ENCODE measurements at regions not wholly inside any gene's neighbourhood (a gene's known extent, or its start where the extent isn't known, plus 50 kb on each side); places are given as distances from the start of the nearest gene placed in this dataset.

DNA sequence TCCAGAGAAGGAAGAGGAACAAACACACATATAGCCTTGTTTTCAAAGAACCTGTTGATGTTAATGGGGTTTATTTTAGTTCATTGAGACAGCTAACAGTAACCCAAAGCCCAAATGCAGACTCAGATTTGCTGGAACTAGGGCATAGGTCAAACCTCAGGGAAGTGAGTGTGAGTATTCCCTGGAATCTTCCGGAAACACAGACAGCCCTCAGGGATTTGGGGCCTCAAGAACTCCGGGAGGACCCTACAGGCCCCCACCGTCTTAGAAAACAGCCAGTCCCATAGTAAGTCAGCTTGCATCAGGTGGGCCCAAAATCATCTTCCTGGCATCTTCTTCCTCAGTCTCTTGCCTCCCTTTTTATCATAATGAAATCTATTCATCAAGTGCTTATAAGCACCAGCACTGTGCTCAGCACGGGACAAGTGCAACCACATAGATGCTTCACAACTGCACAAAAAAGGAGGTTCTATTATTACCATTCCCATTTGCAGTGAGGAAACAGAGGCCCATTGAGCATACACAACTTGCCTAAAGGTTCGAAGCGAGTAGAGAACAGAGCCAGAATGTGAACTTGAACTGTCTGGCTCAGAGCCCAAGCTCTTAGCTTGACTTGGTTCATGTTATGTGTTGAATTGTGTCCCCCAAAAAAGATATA, 50.2 kb upstream of the BCL11A start:
- DNase-seq (ENCODE audit: low read depth in 2 of 2, low spot score in 1 of 2), result no peak

- no peak for DNase-seq (ENCODE audit: low read depth in 2 of 2, low spot score in 1 of 2)
Observed at GRCh38 chr2:60604486-60605064, 51.1 kb upstream of the BCL11A start.

- DNase-seq (ENCODE audit: low read depth in 2 of 2, low spot score in 1 of 2), result no peak
Observed at GRCh38 chr2:60605866-60606265, 52.4 kb upstream of the BCL11A start.

DNA sequence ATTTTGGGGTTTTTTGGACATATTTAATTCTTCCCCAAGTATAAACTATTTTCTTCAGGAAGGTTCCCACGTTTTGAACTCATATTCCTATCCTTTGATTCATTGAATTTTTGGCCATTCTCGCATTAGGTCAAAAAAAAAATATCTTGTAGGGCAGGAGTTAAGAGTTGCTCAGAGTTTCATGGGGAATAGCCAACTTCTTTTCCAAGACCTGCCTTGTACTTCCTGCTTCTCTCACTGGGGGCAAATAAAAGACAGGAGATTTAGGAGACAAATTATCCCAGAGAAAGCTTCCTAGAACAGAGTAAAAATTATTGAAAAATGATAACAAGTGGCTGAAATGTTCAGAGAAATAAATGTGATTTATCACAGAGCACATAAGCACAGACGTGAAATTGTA, 55.2 kb upstream of the BCL11A start:
- DNase-seq (ENCODE audit: low read depth in 2 of 2, low spot score in 1 of 2), result no peak

- no peak for DNase-seq (ENCODE audit: low read depth in 2 of 2, low spot score in 1 of 2)
Observed at GRCh38 chr2:60612033-60612432, 58.6 kb upstream of the BCL11A start.

DNA sequence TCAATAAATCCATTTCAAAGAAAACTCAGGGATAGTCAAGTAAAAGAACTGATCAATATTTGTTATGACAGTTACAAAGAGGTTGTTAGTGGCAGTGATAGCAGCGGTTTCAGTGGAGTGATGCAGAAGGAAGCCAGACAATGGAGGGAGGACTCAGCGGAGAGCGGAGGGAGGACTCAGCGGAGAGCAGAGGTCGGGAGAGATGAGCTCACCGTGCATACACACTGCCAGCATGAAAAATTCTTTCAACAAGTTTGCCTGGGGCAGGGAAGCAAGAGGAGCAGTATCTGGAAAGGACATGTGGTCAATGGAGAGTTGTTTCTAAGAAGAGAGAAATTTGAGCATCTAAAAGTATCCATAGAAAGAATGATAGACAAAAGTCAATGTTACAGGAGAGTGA, 60.9 kb upstream of the BCL11A start:
- no peak for DNase-seq (ENCODE audit: low read depth in 2 of 2, low spot score in 1 of 2)

DNA sequence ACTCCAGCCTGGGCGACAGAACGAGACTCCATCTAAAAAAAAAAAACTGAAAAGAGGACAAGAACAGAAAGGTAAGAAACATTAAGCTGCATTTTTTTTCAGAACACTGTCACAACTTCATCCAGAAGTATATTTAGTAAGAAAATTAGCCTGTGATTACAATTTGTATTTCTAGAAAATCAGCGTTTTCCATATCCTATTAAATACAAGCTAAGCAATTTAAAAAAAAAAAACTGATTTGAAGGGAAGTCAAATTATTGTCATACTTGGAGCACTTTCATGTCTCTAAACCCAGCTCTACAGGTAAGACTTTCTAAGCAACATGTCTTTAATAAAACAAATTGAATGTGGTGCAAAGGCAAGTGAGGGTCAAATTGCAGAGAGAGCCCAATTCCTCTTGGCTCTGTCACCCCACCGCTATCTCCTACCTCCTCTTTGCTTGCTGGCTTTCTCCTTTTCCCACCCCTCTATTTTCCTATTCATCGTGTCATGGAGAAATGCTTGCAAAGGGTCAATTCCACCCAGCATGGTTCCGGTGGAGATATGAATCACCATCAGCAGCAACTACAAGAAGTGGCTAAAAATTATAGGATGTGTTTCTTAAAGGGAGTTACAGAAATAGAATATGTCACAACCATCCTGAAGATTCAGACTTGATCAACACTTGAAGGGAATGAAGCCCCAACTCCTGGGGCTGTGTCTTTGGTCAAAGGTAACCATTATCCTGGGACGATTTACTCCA, 68.4 kb upstream of the BCL11A start:
- DNase-seq (ENCODE audit: low read depth in 2 of 2, low spot score in 1 of 2), result no peak

DNA sequence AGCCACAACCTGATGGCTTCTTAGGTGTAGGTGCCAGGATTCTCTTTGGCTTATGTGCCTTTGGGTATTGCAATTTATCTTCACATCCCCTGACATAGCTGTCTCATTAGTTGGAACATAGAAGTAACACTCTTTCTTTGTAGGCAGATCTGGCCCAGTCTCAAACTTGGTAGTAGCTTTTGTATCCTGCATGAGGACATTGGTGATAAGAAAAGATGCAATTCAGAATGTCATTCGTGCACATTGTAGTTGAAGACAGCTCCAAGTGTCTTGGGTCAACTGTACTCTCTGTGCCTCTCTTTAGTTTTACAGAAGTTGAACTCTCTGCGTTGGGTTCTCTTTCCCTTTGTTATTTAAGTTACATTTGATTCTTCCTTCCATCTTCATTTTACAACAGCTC, 69.6 kb upstream of the BCL11A start:
- DNase-seq (ENCODE audit: low read depth in 2 of 2, low spot score in 1 of 2), result no peak

GRCh38 chr2:60627412-60627811, 74.0 kb upstream of the BCL11A start:
- no peak for DNase-seq (ENCODE audit: low read depth in 2 of 2, low spot score in 1 of 2)

GRCh38 chr2:60628026-60628425, 74.6 kb upstream of the BCL11A start:
- DNase-seq (ENCODE audit: low read depth in 2 of 2, low spot score in 1 of 2), result no peak

- DNase-seq (ENCODE audit: low read depth in 2 of 2, low spot score in 1 of 2), result no peak
Observed at GRCh38 chr2:60628615-60629304, 75.3 kb upstream of the BCL11A start.

GRCh38 chr2:60629305-60629662, 75.8 kb upstream of the BCL11A start:
- no peak for DNase-seq (ENCODE audit: low read depth in 2 of 2, low spot score in 1 of 2)

GRCh38 chr2:60629801-60630385, 76.4 kb upstream of the BCL11A start:
- DNase-seq (ENCODE audit: low read depth in 2 of 2, low spot score in 1 of 2), result no peak

DNA sequence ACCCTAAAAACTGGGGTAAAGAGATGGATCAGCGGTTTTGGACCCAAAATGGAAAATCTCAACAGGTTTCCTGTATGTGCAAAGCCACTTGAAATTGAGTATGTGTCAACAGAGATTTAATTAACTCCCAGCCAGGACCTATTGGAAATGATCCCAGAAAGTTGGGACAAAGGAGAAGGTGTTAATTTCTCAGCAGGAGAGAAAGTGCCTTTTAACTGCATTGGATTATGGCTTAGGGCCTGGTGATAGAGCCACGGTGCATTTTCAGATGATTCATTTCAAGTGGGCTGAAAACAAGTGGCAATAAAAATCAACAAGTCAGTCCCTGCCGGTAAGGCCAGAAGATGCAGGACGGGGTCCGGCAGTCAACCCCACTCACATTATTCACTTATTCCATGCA, 80.2 kb upstream of the BCL11A start:
- no peak for DNase-seq (ENCODE audit: low read depth in 2 of 2, low spot score in 1 of 2)

GRCh38 chr2:60634438-60634837, 81.0 kb upstream of the BCL11A start:
- DNase-seq (ENCODE audit: low read depth in 2 of 2, low spot score in 1 of 2), result no peak

GRCh38 chr2:60641811-60642788, 88.6 kb upstream of the BCL11A start:
- peak in 1 of 2 donors; percentile 1 for DNase-seq (ENCODE audit: low read depth in 2 of 2, low spot score in 1 of 2)

- no peak for DNase-seq (ENCODE audit: low read depth in 2 of 2, low spot score in 1 of 2)
Observed at GRCh38 chr2:60643747-60644146, 90.3 kb upstream of the BCL11A start.

DNA sequence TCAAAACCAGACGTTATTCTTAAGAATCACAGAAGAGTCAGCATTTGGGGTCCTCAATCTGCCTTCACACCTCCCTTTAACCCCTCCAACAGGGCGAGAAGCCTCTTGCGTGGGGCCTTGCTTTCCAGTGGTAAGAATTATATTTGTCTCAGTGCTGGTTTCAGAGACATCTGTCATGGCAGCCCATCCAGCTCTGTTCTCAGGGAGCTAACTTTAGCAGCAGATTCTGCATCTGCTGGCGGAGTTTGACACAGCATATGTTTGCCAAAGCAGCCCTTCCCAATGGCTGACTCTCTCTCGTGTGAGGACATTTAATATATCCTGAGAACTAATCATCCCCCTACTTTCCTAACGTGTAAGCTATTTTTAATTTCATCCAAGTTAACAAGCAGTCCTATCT, 91.5 kb upstream of the BCL11A start:
- no peak for DNase-seq (ENCODE audit: low read depth in 2 of 2, low spot score in 1 of 2)

DNA sequence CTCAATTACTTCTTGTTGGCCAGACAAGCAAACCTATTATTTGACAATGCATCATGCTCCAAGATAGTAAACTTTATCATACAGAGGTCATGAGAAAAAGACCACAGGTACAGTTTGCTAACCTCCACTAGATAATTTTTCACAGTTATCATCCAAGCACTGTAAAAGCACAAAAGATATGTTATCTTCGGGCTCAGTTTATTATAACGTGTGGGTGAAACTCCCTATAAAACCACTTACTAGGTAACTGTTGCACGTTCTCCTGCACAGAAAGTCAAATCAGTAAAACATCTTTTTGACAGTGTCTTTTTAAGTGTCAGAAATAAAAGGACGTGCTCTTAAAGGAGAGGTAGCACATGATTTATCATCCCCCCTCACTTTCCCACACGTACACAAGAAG, 94.7 kb upstream of the BCL11A start:
- no peak for DNase-seq (ENCODE audit: low read depth in 2 of 2, low spot score in 1 of 2)

DNA sequence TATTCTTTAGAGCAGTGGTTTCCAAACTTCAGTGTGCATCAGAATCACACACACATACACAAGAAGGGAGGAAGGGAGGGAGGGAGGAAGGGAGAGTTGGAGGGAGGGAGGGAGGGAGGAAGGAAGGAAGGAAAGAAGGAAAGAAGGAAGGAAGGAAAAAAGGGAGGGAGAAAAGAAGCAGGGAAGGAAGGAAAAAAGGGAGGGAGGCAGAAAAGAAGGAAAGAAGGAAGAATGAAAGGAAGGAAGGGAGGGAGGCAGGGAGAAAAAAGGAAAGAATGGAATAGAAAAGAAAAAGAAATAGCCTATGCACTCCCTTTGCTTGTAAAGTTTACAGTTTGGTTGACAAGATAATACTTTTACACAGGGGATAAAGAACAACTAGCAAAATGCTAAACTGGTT, 96.3 kb upstream of the BCL11A start:
- no peak for DNase-seq (ENCODE audit: low read depth in 2 of 2, low spot score in 1 of 2)
